MCF 10A (cell line): ENCODE measurements at regions not wholly inside any gene's neighbourhood (a gene's known extent, or its start where the extent isn't known, plus 50 kb on each side); places are given as distances from the start of the nearest gene placed in this dataset.

Source experiments
- BruUV-seq: library from RNA; stranded (reverse); fragments of 400-500 nt; replicated peaks from 2 replicates; lab custom pipeline; 2021; lab: Mats Ljungman, UMichigan
- CTCF ChIA-PET: fragments of 300-600 bp; sonication (Branson Sonifier 250); formaldehyde crosslinking; extraction: SDS; loops from one replicate; lab custom pipeline; 2021; ENCODE audit warnings: antibody characterized with exemption, inconsistent platforms; lab: Yijun Ruan, JAX
- POLR2A ChIA-PET: fragments of 300-600, 350-650 bp; sonication (Branson Sonifier 250); formaldehyde crosslinking; extraction: SDS; loops from one replicate; lab custom pipeline; 2020; ENCODE audit warnings: antibody characterized with exemption, inconsistent platforms; lab: Yijun Ruan, JAX
- DNase-seq: peaks from one replicate; pipeline ENCODE4 v3.0.0-alpha.2; 2018; ENCODE audit not compliant: unreplicated experiment
- H3K27ac Mint-ChIP-seq: one replicate; pipeline ENCODE4 v1.8.0; 2022; ENCODE audit warnings: mild to moderate bottlenecking, low read depth, mixed read lengths; ENCODE audit not compliant: unreplicated experiment
- H3K27me3 Mint-ChIP-seq: one replicate; pipeline ENCODE4 v1.8.0; 2022; ENCODE audit warnings: mixed read lengths; ENCODE audit not compliant: insufficient read depth, unreplicated experiment
- H3K36me3 Mint-ChIP-seq: one replicate; pipeline ENCODE4 v1.8.0; 2022; ENCODE audit warnings: mild to moderate bottlenecking, moderate library complexity, mixed read lengths; ENCODE audit not compliant: insufficient read depth, unreplicated experiment
- H3K4me1 Mint-ChIP-seq: one replicate; pipeline ENCODE4 v1.8.0; 2022; ENCODE audit warnings: mixed read lengths; ENCODE audit not compliant: insufficient read depth, unreplicated experiment
- H3K4me3 Mint-ChIP-seq: one replicate; pipeline ENCODE4 v1.8.0; 2022; ENCODE audit warnings: mild to moderate bottlenecking, moderate library complexity, mixed read lengths; ENCODE audit not compliant: unreplicated experiment
- H3K9me3 Mint-ChIP-seq: one replicate; pipeline ENCODE4 v1.8.0; 2022; ENCODE audit warnings: mixed read lengths; ENCODE audit not compliant: unreplicated experiment
- CTCF ChIP-seq: fragments of 200-600 bp; IDR thresholded peaks from one replicate; pipeline ENCODE4 v1.8.0; 2022; ENCODE audit warnings: antibody characterized with exemption, mild to moderate bottlenecking; ENCODE audit not compliant: unreplicated experiment
- intact Hi-C: fragments of 100-400 bp; cut with micrococcal nuclease; formaldehyde crosslinking; loops from 2 replicates; pipeline ENCODE4 v1.14.1; 2022

- intact Hi-C loops: no loop called here
- H3K27me3 Mint-ChIP-seq: no peaks in the 10 kb centered on the region
Observed at GRCh38 chr2:7670905-7671641, 753.9 kb downstream of the RNF144A start.

GRCh38 chr2:7672027-7672684 is 754.9 kb downstream of the RNF144A start:
- CTCF ChIA-PET: interaction anchor here (0.5 to 1.9 kb wide), 33 partner anchors 10 to 1015 kb away, joined by 3 to 6 read pairs (median 3); no protein-coding TSS in a partner anchor
- H3K9me3 Mint-ChIP-seq: peaks cover 15% of the 10 kb centered on the region
- POLR2A ChIA-PET: interaction anchor here (0.6 to 0.7 kb wide), 2 partner anchors 7 to 933 kb away, joined by 3 read pairs; no protein-coding TSS in a partner anchor
- no peak overlapping the region for H3K27ac Mint-ChIP-seq
- DNase-seq: peak; percentile 66
- no peaks in the 10 kb centered on the region for H3K4me1 Mint-ChIP-seq
- H3K27me3 Mint-ChIP-seq: no peaks in the 10 kb centered on the region
- BruUV-seq: no TSS peak
- H3K36me3 Mint-ChIP-seq: no peaks in the 10 kb centered on the region
- no peak overlapping the region for H3K4me3 Mint-ChIP-seq
- TF ChIP-seq CTCF: peak; percentile 71
- intact Hi-C loops: loop anchor here (2.0 kb wide), 1 partner anchor 245 kb away; no protein-coding TSS in a partner anchor

More at GRCh38 chr2:7670905-7671641, 753.9 kb downstream of the RNF144A start:
- BruUV-seq: no TSS peak
- DNase-seq: no peak
- Mint-ChIP-seq H3K36me3 (no peaks in the 10 kb centered on the region), H3K9me3 (peaks cover 15% of the 10 kb centered on the region), H3K4me1 (no peaks in the 10 kb centered on the region), H3K4me3 (no peak overlapping the region), H3K27ac (no peak overlapping the region)
- TF ChIP-seq CTCF: no peak
- ChIA-PET POLR2A (interaction anchor here (0.7 kb wide), 1 partner anchor 1330 kb away, joined by 3 read pairs; no protein-coding TSS in a partner anchor), CTCF (interaction anchor here (0.5 to 1.9 kb wide), 22 partner anchors 10 to 1091 kb away, joined by 3 to 6 read pairs (median 3); no protein-coding TSS in a partner anchor)

- no peak for DNase-seq
- TF ChIP-seq CTCF: no peak
- POLR2A ChIA-PET: interaction anchor here (0.6 to 0.7 kb wide), 2 partner anchors 8 to 932 kb away, joined by 3 read pairs; no protein-coding TSS in a partner anchor
- intact Hi-C loops: loop anchor here (2.0 kb wide), 1 partner anchor 246 kb away; no protein-coding TSS in a partner anchor
- H3K9me3 Mint-ChIP-seq: peaks cover 15% of the 10 kb centered on the region
- H3K27me3 Mint-ChIP-seq: no peaks in the 10 kb centered on the region
- no TSS peak for BruUV-seq
- CTCF ChIA-PET: interaction anchor here (0.6 to 1.9 kb wide), 22 partner anchors 12 to 1217 kb away, joined by 3 to 6 read pairs (median 3); no protein-coding TSS in a partner anchor
- no peaks in the 10 kb centered on the region for H3K4me1 Mint-ChIP-seq
- no peak overlapping the region for H3K4me3 Mint-ChIP-seq
- no peak overlapping the region for H3K27ac Mint-ChIP-seq
- H3K36me3 Mint-ChIP-seq: no peaks in the 10 kb centered on the region
Observed at GRCh38 chr2:7672685-7673071, 755.5 kb downstream of the RNF144A start.
